CD4-positive, alpha-beta T cell treated with Interferon alpha-2 for 1 hour (primary cell): ENCODE measurements at regions not wholly inside any gene's neighbourhood (a gene's known extent, or its start where the extent isn't known, plus 50 kb on each side); places are given as distances from the start of the nearest gene placed in this dataset.
A peak's percentile ranks its signal among the peaks of the same experiment; 100 is the strongest.

Experiments
- DNase-seq, 2 donors: peaks; one replicate each; pipeline ENCODE4 v3.0.0-alpha.2; 2020 to 2022

DNA sequence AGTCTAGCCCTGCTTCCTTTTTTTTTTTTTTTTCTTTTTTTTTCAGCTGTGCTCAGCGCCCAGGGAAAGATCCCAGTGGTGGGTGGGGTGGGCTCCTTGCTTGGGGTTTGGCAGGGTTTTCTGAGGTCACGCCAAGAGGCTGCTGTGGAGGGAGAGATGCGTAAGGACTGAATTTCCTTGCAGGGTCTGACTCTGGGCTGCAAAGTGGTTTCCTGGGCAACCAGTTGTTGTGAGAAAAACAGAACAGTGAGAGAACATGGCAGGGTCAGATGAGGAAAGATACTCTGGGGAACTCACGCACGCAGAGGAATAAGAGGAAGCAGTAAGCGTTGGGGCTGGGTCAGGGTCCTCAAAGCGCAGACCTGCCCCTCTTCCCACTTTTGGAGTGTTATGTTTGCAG lies 119.5 kb downstream of the IRF8 start:
- peak; percentile 39 to 71 for DNase-seq

DNA sequence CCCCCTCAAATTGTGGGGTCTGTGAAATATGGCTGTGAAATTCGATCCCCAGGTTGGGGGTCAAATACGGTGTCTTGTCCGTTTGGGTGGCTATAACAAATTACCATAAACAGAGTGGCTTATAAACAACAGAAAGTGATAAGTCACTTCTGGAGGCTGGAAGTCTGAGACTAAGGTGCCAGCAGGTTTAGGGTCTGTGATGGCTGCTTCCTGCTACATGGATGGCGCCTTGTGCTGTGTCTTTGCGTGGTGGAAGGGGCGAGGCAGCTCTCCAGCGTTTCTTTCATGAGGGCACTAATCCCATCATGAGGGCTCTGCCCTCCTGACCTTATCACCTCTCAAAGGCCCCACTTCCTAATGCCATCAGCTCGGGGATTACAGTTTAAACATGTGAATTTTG lies 120.0 kb downstream of the IRF8 start:
- no peak for DNase-seq

DNA sequence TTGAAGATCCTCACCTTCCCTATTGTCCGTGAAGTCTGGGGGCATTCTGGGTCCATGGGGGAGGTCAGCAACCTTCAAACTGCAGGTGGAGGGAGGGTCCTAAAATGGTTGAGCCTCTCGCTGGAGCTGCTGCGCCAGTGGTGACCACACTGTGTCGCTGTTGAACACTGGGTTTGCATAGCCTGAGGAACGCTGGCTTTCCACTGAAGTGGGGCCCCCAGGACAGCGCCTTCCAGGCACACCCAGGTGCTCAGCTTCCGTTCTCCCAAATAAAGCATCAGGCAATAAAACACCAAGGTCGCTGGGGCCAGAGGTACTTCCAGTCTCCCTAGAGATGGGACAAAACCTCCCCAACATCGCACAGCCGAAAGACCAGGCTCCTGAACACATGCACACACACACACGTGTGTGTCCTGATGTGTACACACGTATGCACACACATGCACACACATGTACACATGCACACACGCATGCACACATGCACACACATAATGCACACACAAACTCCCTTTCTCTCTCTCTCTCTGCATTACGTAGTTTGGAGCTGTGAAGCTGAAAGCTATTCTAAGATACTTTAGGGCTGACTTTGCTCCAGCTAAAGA lies 120.6 kb downstream of the IRF8 start:
- no peak for DNase-seq

DNA sequence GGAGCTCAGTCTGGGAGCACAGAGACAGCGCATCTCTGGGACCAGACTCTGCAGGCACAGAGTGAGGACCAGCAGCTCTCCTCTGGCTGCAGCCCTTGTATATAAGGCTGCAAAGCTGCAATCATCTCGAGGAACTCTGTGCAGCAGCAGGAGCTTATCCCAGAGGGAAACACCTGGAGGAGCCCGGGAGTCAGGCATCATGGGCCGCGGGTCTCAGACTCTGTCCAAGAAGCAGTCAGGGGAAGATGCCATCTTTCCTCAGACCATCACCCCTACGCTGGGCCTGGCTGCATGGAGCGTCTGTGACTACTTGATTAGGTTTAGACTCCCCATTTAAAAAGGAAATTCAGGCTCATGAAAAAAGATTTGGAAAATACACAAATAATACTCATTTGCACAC lies 122.0 kb downstream of the IRF8 start:
- DNase-seq, result no peak

DNA sequence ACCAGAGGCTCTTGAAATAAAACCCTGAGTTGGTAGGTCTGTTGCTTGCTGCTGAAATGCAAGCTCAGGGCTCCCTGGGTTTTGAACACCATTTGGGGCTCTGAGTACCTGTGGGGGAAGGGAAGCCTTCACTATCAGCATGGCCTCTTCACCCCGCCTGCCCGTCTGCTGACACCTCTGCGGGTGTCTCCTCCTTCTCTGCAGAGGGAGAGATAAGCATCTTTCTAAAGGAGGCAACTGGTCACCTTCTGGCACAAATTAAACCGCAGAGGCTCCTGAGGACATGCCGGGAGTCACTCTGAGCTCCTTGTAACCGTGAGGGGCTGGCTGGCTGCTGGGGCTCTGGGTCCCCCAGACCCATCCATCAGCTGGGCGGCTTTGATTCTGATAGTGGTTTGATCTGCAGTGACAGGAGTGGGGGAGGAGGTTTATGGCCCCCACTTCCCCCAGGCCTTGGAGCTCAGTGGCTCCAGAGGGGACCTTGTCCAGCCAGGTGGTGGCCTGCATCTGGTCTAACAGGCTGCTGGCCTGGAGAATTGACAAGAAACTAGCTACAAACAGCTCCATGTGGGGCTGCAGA lies 123.5 kb downstream of the IRF8 start:
- no peak for DNase-seq

DNA sequence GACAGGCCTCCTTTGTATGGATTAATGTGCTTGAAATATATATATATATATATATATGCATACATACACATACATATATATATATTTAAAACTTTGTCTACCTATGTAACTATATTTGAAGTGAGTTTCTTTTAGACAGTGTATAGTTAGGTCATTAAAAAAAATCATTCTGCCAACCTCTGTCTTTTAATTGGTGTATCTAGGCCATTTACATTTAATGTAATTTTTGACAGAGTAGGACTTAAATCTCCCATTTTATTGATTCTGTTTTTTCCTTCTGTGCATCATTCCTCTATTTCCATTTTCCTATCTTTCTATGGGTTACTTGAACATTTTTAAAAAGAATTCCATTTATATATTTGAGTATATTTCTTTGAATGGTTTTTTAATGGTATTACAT lies 125.2 kb downstream of the IRF8 start:
- no peak for DNase-seq

DNA sequence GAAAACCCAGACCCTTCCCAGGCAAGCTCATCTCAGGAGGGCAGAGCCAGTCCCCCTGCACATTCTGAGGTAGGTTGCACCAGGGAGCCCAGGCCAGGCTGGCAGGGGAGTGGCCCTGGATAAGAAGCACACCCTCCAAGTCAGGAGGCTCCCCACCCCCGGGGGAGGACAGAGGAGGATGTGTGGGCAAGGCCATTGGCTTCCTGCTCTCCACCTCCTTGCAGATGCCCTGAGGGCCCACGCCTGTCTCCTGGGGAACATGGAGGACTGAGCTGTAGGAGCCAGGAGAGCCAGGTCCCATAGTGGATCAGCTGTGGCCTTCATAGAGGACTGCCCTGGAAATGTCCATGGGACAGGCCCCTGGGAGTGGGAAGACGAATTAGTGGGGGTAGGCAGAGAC lies 126.7 kb downstream of the IRF8 start:
- no peak for DNase-seq

DNA sequence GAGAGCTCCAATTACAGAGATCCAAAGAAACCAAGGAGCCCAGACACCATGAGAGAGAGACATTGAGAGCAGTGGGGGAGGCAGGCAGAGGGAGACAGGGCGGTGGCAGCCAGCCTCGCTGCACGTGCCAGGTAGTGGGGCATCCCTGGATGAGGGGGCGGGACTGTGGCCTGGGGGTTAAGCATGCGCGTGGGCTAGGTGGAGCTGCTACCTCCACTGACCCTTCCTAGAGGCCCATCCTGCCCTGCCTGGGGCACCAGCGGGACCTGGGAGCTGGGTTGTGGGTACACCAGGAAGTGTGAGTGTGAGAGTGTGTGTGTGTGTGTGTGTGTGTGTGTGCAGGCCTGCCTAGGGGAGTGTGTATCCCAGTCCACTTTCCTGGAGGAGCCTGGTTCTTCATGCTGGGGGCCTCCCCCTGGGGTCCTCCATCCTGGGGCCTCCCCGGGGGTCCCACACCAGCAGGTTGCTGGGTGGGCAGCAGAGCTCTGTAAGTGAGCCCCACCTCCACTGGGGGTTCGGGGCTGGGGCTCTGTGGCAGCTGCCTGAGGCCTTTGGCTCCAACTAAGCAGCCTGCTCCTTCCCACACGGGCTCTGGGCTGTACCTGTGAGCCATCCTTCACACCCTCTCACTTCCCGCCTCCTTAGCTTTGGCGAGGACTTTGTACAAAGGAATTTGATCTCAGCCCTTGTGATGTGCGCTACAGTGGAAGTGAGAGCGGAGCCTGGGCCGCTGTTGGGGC lies 127.4 kb downstream of the IRF8 start:
- DNase-seq, result no peak

DNA sequence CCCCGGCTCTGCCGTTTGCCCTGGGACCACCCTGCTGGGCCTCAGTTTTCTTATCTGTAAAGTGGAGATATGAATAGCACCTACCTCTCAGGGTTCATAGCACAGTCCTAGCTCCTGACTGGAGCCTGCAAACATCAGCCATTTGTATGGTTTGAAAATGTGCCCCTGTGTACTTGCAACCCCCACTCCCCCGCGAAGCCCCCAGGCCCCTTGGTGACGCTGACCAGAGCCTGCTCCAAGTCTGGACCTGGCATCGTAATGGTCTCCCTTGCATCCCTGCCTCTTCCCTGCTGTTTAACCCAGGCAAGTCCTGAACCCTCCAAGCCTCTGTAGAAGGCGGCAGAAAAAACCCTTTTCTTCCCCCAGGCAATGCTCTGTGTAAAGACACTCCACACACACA lies 128.0 kb downstream of the IRF8 start:
- DNase-seq, result no peak

DNA sequence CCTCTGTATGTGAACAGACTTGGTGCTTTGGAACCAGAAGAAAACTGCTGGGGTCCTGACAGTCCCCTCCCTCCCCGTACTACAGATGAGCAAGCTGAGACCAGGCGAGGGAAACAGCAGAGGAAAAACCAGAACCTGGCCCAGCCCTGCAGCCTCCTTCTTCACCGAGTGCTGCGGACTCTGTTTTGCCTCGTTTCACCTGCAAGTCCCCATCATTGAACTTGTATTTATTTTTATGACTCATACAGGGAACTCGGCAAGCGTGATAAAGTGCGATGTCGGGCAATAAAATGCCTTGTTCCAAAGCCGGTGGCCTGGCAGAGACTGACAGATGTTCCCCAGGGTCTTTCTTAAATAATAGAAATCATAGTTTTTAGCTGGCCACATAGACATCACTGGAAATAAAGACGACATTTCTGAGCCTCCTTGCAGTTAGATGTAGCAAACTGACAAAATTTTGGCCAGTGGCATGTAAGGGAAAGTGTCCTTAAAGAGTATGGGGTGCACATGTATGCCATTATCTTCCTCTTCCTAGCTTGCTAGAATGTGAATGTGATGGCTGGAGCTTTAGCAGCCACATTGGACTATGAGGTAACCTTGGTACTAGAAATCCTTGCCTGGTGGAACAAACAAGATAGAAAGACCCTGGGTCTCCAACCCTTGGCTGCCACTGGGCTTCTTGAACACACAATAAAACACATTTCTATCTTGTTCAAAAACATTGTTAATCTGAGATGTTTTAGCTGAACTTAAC lies 128.6 kb downstream of the IRF8 start:
- no peak for DNase-seq

DNA sequence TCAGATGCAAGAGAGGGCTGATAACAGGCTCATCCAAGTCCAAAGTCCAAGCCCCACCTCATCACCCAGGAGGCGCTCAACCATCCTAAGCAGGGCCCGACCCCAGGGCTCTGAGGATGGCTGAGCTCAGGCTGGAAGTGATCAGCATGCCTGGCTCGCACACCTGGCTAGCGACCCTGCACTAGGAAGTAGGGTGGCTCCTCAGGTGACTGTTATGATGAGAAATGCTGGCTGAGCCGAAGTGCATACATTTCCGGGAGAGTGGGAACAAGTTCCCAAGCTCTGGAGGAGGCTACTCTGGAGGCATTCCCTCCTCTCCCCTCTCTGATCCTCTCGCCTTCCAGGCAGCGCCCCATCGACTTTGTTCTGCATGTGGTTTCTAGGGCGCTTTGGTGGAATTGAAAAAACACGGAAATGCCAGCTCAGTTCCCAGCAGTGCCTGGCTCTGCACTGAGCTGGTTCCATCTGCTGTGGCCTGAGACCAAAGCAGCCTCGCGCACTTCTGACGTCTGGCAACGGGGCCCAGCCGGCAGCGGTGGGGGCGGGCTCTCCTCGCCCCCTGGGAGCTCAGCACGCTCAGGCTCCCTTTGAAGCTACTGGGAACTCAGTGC lies 130.3 kb downstream of the IRF8 start:
- no peak for DNase-seq

DNA sequence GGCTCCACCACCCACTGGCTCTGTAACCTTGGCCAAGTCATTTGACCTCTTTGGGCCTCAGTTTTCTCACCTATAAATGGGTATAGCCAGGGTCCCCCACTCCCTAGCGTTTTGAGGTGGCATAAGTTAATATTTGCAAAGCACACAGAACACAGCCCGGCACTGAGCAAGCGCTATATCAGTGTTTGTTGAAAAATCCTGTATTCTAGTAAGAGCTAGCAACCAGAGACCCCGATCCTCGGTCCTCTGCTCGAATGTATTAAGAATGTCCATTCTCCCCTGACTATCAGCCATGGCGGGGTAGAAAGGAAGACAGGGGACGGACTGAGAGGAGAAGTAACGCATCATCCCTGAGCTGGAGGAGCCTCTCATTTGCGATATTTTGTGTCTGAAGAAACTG lies 131.2 kb downstream of the IRF8 start:
- no peak for DNase-seq

DNA sequence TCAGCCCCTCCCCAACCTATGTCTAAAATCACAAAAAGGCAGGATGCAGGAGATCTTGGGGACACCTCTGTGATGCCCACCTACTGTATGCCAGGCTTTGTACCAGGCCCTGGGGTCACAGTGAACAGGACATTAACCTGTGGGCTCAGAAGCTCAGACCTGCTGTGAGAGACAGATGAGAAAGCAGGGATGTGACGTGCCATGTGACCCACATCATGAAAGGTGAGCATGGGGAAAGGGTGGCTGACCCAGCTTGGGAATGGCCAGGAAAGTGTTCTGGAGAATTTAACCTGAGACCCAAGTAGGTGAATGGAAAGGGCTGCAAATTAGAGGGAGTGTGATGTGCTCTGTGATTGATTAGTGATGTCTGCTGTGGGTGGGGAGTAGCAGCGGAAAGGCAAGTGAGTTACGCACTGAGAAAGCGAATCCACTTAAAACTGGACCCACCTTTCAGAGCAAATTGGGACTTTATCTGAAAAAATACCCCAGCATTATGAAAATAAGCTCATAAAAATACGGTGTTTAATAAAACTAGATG lies 132.2 kb downstream of the IRF8 start:
- DNase-seq, result no peak

DNA sequence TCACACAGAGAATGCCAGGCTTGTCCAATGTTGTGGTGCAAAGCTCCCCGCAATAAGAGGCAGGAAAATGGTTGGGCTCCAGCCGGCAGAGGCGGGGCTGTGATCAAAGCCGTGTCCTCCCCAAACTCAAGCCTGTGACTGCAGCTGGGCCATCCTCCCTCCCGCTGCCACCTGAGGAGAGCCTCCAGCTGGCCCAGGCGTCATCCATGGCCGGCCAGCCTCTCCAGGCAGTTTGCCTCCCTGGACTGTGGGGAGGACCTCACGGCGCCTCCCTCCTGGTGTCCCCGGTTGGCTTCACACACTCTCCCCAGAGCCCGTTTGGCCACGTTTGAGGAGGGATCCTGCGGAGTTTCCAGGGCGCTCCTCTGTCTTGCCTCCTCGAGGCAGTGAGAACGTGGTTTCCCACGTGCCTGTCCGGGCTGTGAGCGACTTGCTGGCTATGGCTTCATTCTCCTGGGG lies 134.1 kb downstream of the IRF8 start:
- no peak for DNase-seq

DNA sequence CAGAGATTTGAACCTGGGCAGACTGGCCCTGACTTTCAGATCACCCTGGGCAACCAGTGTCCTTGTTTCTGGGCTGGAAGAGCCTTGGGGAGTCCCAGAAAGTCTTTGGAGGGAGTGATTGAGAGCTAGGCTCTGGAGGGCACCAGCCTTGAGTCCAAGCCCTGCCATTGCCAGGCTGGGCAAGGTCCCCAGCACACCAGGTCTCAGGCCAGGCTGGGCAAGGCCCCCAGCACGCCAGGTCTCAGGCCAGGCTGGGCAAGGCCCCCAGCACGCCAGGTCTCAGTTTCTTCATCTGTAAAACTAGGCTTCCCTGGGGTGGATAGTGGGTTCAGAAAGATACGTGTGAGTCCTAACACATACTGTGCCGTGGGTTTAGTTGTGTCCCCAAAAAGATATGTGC lies 135.0 kb downstream of the IRF8 start:
- no peak for DNase-seq

DNA sequence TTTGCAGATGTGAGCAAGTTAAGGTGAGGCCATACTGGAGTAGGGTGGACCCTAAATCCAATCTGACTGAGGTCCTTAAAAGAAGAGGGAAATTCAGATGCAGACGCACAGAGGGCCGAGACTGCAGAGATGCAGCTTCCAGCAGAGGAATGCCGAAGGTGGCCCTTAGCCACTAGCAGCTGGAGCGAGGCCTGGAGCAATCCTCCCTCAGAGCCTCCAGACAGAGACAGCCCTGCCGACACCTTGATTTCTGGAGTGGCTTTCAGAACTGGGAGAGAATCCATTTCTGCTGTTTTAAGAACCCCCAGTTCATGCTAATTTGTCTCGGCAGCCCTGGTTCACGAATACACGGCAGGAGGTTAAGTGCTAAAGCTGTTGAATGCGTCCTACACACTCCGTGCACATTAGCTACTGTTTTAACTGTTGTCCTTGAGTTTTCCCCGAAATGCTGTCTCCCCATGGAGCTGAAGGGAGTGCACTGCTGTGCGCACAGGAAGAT lies 135.5 kb downstream of the IRF8 start:
- DNase-seq, result no peak

DNA sequence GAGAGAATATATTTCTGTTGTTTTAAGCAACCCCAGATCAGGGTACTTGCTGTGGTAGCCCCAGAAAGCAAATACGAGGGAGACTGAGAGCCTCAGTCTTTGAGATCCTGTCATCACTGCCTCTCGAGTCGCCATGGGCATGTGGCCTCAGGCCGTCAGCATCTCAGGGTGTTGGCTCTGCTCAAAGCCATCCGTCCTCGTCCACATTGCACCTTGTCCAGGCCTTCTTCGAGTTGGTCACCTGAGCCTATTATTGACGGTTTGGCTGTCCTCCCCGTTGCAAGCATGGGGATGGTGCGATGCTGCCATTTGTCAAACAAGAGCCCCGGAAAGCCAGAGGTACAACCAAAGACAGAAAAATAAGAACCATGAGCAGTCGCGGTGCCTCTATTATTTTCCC lies 136.9 kb downstream of the IRF8 start:
- DNase-seq, result no peak

DNA sequence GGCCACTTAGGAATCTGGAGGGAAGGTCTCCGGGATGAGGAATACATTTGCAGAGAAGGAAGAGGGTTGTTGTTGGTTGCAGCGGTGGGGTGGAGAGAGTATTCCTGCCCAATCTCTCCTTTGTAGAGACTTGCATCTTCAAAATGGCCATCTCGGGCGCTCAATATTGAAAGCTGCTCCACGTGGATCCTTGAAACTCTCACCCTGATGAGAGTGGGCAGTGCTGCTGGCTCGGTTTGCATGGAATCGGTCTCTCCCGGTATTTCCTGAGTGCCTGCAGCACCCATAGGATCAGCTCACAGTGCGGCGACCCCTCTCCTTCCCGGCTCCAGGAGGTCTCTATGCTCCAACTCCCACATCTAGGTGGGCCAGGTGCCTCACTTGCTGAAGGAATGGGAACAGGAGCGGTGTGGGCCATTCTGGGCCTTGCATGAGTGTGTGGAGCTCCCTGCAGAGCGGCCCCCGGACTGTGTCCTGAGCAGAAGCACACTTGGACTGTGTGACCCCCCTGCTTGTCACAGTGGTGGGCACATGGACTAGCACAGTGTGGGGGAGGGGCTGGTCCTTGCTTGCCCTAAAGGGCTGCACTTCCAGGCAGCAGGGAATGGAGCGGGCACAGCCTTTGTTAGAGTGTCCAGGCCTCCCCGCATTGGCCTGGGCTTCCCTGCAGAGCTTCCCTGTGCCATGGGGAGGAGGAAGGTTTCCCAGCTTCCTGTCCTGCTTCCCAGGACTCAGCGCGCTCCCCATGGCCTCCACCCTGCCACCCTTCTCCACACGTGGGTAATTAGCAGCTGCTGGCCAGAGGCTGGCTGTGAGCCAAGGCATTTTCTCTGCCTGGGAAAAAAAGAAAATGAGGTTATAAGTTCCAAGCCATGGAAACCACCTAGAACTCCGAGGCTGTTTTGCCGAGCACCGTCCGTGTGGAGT lies 139.3 kb downstream of the IRF8 start:
- no peak for DNase-seq

DNA sequence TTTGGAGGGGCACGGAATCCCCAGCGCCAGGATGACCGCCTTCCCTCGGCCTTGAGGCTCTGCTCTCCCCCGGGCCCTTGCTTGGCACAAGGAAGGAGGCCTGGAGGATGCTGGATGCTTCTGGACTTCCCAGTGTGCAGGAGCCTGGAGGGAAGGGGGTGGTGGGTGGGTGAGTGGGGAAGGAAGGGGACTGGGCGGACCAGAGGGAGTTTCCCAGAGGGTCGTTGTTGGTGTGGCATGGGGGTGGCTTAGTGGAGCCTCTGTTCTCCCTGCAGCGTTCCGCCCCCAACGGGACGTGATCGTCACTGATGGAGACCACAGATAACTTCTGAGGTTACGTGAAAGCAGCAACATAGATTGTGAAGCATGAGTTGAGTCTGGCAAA lies 140.0 kb downstream of the IRF8 start:
- no peak for DNase-seq

DNA sequence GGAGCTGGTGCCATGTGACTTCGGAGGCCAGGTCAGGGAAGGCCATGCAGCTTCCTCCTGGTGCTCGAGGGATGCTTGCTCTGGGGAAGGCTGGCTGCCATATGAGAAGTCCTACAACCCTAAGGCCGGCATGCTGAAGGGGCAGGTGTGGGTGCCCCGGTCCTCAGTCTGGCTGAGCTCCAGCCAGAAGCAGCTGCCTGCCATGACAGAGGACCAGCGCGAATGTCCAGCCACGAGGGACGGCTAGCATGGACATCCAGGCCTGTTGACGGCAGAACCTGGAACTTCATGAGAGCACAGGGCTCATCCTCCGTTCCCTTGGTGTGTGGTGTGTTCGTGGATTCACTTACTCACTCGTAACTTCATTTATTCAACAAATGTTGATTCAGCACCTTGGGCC lies 140.6 kb downstream of the IRF8 start:
- no peak for DNase-seq

DNA sequence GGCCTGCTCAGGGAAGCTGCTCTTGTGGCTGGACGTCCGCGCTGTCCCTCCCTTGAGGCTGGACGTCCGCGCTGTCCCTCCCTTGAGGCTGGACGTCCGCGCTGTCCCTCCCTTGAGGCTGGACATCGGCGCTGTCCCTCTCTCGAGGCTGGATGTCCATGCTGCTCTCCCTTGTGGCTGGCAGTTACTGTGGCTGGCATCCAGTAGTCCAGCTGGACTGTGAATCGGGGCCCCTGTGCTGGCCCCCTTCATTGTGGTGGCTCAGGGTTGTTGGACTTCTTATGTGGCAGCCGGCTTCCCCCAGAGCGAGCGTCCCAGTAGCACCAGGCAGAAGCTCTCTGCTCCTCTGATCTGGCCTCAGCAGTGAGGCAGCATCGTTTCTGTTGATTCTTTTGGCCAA lies 141.5 kb downstream of the IRF8 start:
- DNase-seq, result no peak

DNA sequence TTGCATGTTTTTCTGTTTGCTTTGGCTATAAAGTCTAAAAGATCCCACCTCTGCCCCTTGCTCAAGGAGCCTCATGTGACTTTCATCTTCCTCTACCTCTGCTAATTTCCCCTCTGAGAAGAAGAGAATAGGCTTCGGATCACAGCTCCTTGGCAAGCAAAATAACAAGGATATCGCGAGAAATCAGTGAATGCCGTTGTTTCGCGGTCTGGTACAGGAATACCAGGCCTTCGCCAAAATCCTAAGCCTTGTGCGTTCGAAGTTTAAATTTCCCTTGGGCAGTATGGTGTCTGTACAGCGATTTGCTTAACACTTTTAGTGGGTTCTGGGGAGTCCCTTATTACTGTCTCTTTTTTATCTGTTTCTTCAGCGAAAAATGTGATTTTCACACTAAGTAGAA lies 142.3 kb downstream of the IRF8 start:
- no peak for DNase-seq
